K562 (cell line): ENCODE measurements at regions not wholly inside any gene's neighbourhood (a gene's known extent, or its start where the extent isn't known, plus 50 kb on each side); places are given as distances from the start of the nearest gene placed in this dataset.

Experiments
- SP1 ChIP-seq: sonication (generic); formaldehyde crosslinking; IDR thresholded peaks from 2 replicates; pipeline ENCODE4 v1.8.1; 2022; ENCODE audit warnings: mild to moderate bottlenecking, missing genetic modification reagents
- SRSF9 ChIP-seq: fragments of 200-400 bp; formaldehyde crosslinking; IDR thresholded peaks from 2 replicates; pipeline ENCODE4 v1.6.1; 2017; ENCODE audit warnings: low read depth, low read length, borderline replicate concordance
- TCFL5 ChIP-seq: fragments of 250-450 bp; sonication (Bioruptor Pico); conservative IDR thresholded peaks from 2 replicates; pipeline ENCODE4 v1.6.1; 2021; ENCODE audit warnings: mild to moderate bottlenecking, moderate library complexity, matching md5 sums

- TF ChIP-seq SRSF9: no peak
- no peak for TF ChIP-seq SP1
- TF ChIP-seq TCFL5 (CRISPR knock-in tag): no peak
Observed at GRCh38 chrX:30981968-30982367, 89.9 kb downstream of the FTHL17 start.
